Astrocyte (in vitro differentiated cells and primary cell): ENCODE measurements at regions not wholly inside any gene's neighbourhood (a gene's known extent, or its start where the extent isn't known, plus 50 kb on each side); places are given as distances from the start of the nearest gene placed in this dataset.

ENCODE experiments used
- EZH2 ChIP-seq: IDR thresholded peaks from 2 replicates; pipeline ENCODE4 v1.6.1; 2012; ENCODE audit warnings: mild to moderate bottlenecking, low read length, inconsistent platforms; ENCODE audit not compliant: insufficient read depth
- TF ChIP-seq, protein P1 (sequence below): IDR thresholded peaks from 2 replicates; pipeline ENCODE4 v1.5.1; 2011; ENCODE audit warnings: low read depth, mild to moderate bottlenecking, inconsistent platforms, low read length, moderate library complexity; ENCODE audit not compliant: insufficient read depth

DNA sequence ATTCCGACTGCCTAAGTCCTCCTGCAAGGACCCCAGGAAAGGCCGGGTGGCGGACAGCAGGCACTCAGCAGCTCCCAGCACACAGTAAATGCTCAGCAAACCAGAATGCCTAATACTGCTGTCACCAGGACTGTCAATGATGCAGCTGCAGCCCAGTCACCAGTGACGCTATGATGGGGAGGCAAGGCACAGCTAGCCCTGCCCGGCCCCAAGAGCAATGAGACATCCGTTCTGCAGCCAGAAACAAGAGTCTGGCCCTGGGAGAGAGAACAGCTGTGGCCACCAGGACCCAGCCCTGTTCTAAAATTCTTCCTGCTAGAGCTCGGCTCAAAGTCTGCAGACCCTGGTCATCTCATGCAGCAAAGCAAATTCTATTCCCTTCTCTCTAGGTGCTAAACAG, 69.8 kb downstream of the NCOR2 start:
- TF ChIP-seq, protein P1, sequence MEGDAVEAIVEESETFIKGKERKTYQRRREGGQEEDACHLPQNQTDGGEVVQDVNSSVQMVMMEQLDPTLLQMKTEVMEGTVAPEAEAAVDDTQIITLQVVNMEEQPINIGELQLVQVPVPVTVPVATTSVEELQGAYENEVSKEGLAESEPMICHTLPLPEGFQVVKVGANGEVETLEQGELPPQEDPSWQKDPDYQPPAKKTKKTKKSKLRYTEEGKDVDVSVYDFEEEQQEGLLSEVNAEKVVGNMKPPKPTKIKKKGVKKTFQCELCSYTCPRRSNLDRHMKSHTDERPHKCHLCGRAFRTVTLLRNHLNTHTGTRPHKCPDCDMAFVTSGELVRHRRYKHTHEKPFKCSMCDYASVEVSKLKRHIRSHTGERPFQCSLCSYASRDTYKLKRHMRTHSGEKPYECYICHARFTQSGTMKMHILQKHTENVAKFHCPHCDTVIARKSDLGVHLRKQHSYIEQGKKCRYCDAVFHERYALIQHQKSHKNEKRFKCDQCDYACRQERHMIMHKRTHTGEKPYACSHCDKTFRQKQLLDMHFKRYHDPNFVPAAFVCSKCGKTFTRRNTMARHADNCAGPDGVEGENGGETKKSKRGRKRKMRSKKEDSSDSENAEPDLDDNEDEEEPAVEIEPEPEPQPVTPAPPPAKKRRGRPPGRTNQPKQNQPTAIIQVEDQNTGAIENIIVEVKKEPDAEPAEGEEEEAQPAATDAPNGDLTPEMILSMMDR: no peak
- TF ChIP-seq EZH2: no peak
